ENCODE measurements at regions not wholly inside any gene's neighbourhood (a gene's known extent, or its start where the extent isn't known, plus 50 kb on each side); places are given as distances from the start of the nearest gene placed in this dataset.

DNA sequence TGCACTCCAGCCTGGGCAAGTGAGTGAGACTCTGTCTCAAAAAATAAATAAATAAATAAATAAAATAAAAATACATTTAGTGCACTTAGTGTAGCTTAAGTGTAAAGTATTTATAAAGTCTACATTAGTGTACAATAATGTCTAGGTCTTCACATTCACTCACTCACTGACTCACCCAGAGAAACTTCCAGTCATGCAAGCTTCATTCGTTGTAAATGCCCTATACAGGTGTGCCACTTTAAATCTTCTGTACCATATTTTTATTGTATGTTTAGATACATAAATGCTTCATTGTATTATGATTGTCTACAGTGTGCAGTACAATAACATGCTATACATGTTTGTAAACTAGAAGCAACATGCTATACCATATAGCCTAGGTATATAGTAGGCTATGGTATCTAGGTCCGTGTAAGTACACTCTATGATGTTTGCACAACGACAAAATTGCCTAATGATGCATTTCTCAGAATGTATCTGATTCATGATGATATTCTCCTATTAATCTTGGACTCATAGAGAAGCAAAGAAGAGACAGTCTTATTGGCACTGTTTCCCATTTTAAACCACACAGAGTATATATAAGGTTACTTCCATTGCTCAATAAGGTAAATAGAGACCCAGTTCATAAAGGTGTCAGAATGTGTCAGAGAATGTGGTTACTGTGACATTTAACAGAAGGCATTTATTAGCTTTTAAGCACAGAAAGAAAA lies 1314.9 kb downstream of the CDH11 start:
- Histone ChIP-seq H3K27ac (ENCODE audit: low read depth in 1 of 2, low read length in 2 of 2) (no peak overlapping the region), H3K36me3 (ENCODE audit: insufficient read depth, low read length) (no peaks in the 10 kb centered on the region), H3K9me3 (ENCODE audit: control insufficient read depth in 1 of 2, insufficient read depth in 1 of 2, low read length in 2 of 2) (peaks cover 7 to 8% of the 10 kb centered on the region in 2 experiments), H3K4me3 (ENCODE audit: low read length) (no peak overlapping the region), H3K27me3 (ENCODE audit: control insufficient read depth in 1 of 2, insufficient read depth in 2 of 2, low read length in 2 of 2) (no peaks in the 10 kb centered on the region), H3K4me1 (ENCODE audit: insufficient read depth, low read length) (no peaks in the 10 kb centered on the region)
- POLR2A ChIA-PET = no interaction called here
- no peak for TF ChIP-seq CTCF (IDR thresholded peaks at IDR 0.05)
- Mint-ChIP-seq H3K9me3 (peaks cover 3% of the 10 kb centered on the region), H3K27ac (no peak overlapping the region), H3K27me3 (no peaks in the 10 kb centered on the region), H3K4me1 (ENCODE audit: low read depth) (no peaks in the 10 kb centered on the region), H3K4me3 (no peak overlapping the region), H3K36me3 (ENCODE audit: low read depth) (no peaks in the 10 kb centered on the region)
- CTCF ChIA-PET = no interaction called here
- intact Hi-C loops (cut with DNase I, micrococcal nuclease) = no loop called here
- DNase-seq = no peak
- no peak for ATAC-seq (ENCODE audit: poor library complexity)

DNA sequence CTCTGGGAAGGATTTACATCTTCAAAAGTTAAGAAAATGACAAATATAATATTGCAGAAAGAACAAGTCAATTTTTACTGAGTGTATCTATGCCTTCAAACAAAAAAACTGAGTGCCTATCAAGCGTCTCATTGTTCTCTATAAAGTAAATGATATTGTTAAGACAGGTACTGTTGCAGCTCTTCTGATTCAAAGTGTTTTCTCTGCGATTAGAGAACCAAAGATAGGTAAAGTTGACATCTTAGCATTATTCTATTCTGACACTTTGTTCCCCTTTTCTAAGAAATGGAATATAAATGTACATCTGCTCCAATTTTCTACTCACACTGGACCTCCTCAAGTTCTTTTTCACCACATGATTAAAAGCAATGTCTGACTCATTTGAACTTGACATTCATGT lies 1317.7 kb downstream of the CDH11 start:
- H3K27me3 ChIP-seq (ENCODE audit: control insufficient read depth in 1 of 2, insufficient read depth in 2 of 2, low read length in 2 of 2) = no peaks in the 10 kb centered on the region
- no peak for ATAC-seq (ENCODE audit: poor library complexity)
- no peak overlapping the region for H3K4me3 ChIP-seq (ENCODE audit: low read length)
- intact Hi-C loops (cut with DNase I, micrococcal nuclease) = no loop called here
- DNase-seq = no peak
- Mint-ChIP-seq H3K36me3 (ENCODE audit: low read depth) (no peaks in the 10 kb centered on the region), H3K9me3 (peaks cover 5% of the 10 kb centered on the region), H3K4me3 (no peak overlapping the region), H3K27ac (no peak overlapping the region), H3K4me1 (ENCODE audit: low read depth) (no peaks in the 10 kb centered on the region), H3K27me3 (no peaks in the 10 kb centered on the region)
- peaks cover 7 to 10% of the 10 kb centered on the region in 2 experiments for H3K9me3 ChIP-seq (ENCODE audit: control insufficient read depth in 1 of 2, insufficient read depth in 1 of 2, low read length in 2 of 2)
- CTCF ChIA-PET = no interaction called here
- H3K4me1 ChIP-seq (ENCODE audit: insufficient read depth, low read length) = no peaks in the 10 kb centered on the region
- H3K27ac ChIP-seq (ENCODE audit: low read depth in 1 of 2, low read length in 2 of 2) = no peak overlapping the region
- no peaks in the 10 kb centered on the region for H3K36me3 ChIP-seq (ENCODE audit: insufficient read depth, low read length)
- POLR2A ChIA-PET = no interaction called here
- TF ChIP-seq CTCF (IDR thresholded peaks at IDR 0.05) = no peak

DNA sequence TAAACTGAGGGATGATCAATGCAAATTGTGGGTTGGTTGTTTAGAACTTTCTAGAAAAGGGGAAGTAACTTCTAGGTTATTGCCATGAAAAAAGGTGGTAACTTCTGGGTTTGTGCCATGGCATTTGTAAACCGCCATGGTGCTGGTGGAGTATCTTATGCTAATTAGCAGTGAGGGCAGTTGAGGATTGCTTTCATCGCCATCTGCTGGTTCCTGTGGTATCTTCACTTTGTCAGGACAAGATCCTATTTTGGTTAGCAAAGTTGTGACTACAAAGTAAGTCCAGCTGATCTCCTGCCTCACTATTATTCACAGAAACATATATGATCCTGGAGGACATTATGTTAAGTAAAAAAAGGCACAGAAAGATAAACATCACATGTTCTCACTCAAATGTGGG lies 1332.3 kb downstream of the CDH11 start:
- H3K27ac Mint-ChIP-seq = no peak overlapping the region
- ATAC-seq (ENCODE audit: poor library complexity) = no peak
- DNase-seq = no peak
- intact Hi-C loops (cut with DNase I, micrococcal nuclease) = no loop called here
- no peak overlapping the region for H3K4me3 Mint-ChIP-seq
- ChIA-PET POLR2A (no interaction called here), CTCF (no interaction called here)
- Histone ChIP-seq H3K4me3 (ENCODE audit: low read length) (no peak overlapping the region), H3K27me3 (ENCODE audit: control insufficient read depth in 1 of 2, insufficient read depth in 2 of 2, low read length in 2 of 2) (no peaks in the 10 kb centered on the region), H3K27ac (ENCODE audit: low read depth in 1 of 2, low read length in 2 of 2) (no peak overlapping the region), H3K36me3 (ENCODE audit: insufficient read depth, low read length) (no peaks in the 10 kb centered on the region), H3K9me3 (ENCODE audit: control insufficient read depth in 1 of 2, insufficient read depth in 1 of 2, low read length in 2 of 2) (peaks cover 0 to 4% of the 10 kb centered on the region in 2 experiments), H3K4me1 (ENCODE audit: insufficient read depth, low read length) (no peaks in the 10 kb centered on the region)
- peaks cover 3% of the 10 kb centered on the region for H3K36me3 Mint-ChIP-seq (ENCODE audit: low read depth)
- H3K9me3 Mint-ChIP-seq = peaks cover 36% of the 10 kb centered on the region
- no peaks in the 10 kb centered on the region for H3K4me1 Mint-ChIP-seq (ENCODE audit: low read depth)
- no peaks in the 10 kb centered on the region for H3K27me3 Mint-ChIP-seq
- no peak for TF ChIP-seq CTCF (IDR thresholded peaks at IDR 0.05)

Measured in CD4-positive, alpha-beta T cell (primary cell).